GM12878 (cell line): ENCODE measurements at regions not wholly inside any gene's neighbourhood (a gene's known extent, or its start where the extent isn't known, plus 50 kb on each side); places are given as distances from the start of the nearest gene placed in this dataset.

Experiments used
- CTCF ChIP-seq, 3 experiments: IDR thresholded peaks in 2 of 3; conservative IDR thresholded peaks in 1 of 3; 2 replicates each; pipeline ENCODE4 v1.5.1; 2011; ENCODE audit warnings: low read depth in 3 of 3, low read length in 3 of 3, mild to moderate bottlenecking in 3 of 3, control low read depth in 2 of 3, moderate library complexity in 2 of 3, inconsistent platforms in 1 of 3, mixed read lengths in 1 of 3; ENCODE audit not compliant: control insufficient read depth in 2 of 3, insufficient read depth in 1 of 3; ENCODE audit errors: extremely low read depth in 1 of 3
- HCFC1 ChIP-seq: fragments of 150-350 bp; IDR thresholded peaks from 2 replicates; pipeline ENCODE4 v1.6.1; 2014; ENCODE audit warnings: low read length

GRCh38 chr20:29763821-29764511, 1493.5 kb upstream of the DEFB115 start:
- TF ChIP-seq CTCF (IDR thresholded peaks at IDR 0.05 in 2 of 3, conservative IDR thresholded peaks at IDR 0.05 in 1 of 3; ENCODE audit: control insufficient read depth in 2 of 3, extremely low read depth in 1 of 3, insufficient read depth in 1 of 3, low read depth in 3 of 3, low read length in 3 of 3) (no peak), HCFC1 (no peak)
